GM23248 (cell line): ENCODE measurements at regions not wholly inside any gene's neighbourhood (a gene's known extent, or its start where the extent isn't known, plus 50 kb on each side); places are given as distances from the start of the nearest gene placed in this dataset.

ENCODE experiments used
- EZH2 ChIP-seq: fragments of 200-600 bp; sonication (generic); IDR thresholded peaks from 2 replicates; pipeline ENCODE4 v1.6.1; 2018; ENCODE audit warnings: antibody characterized with exemption, mild to moderate bottlenecking; ENCODE audit not compliant: insufficient read depth, poor library complexity, severe bottlenecking
- EZH2phosphoT487 ChIP-seq: fragments of 200-600 bp; sonication (generic); IDR thresholded peaks from 2 replicates; pipeline ENCODE4 v1.6.1; 2018; ENCODE audit warnings: antibody characterized with exemption, moderate library complexity, mild to moderate bottlenecking, low read depth; ENCODE audit not compliant: insufficient read depth

- TF ChIP-seq EZH2phosphoT487 = no peak
- no peak for TF ChIP-seq EZH2
Measured at GRCh38 chr14:100463937-100464336, 123.3 kb downstream of the BEGAIN start.
